Neutrophil (primary cell): ENCODE measurements at regions not wholly inside any gene's neighbourhood (a gene's known extent, or its start where the extent isn't known, plus 50 kb on each side); places are given as distances from the start of the nearest gene placed in this dataset.

Experiments used
- H3K27ac ChIP-seq: fragments of 200-600 bp; sonication (generic); 2 replicates; pipeline ENCODE4 v1.5.1; 2016; ENCODE audit warnings: mild to moderate bottlenecking, moderate library complexity
- H3K27me3 ChIP-seq: fragments of 200-600 bp; sonication (generic); 2 replicates; pipeline ENCODE4 v1.6.0; 2016; ENCODE audit warnings: mild to moderate bottlenecking
- H3K36me3 ChIP-seq: fragments of 200-600 bp; sonication (generic); 2 replicates; pipeline ENCODE4 v1.5.1; 2017
- H3K4me1 ChIP-seq, 2 experiments: fragments of 200-600 bp in 1 of 2; sonication (generic) in 1 of 2; 1 replicate in 1 of 2; 2 replicates in 1 of 2; pipeline versions ENCODE4 v1.5.1 to v1.6.1; 2013 to 2016; ENCODE audit warnings: low read depth in 1 of 2, low read length in 1 of 2, mild to moderate bottlenecking in 1 of 2, moderate library complexity in 1 of 2; ENCODE audit not compliant: control insufficient read depth in 1 of 2, insufficient read depth in 1 of 2
- H3K4me3 ChIP-seq, 2 experiments: fragments of 200-600 bp in 1 of 2; sonication (generic) in 1 of 2; 1 replicate in 1 of 2; 2 replicates in 1 of 2; pipeline ENCODE4 v1.5.1; 2013 to 2016; ENCODE audit warnings: low read depth in 1 of 2, low read length in 1 of 2, mild to moderate bottlenecking in 1 of 2, moderate library complexity in 1 of 2
- H3K9me3 ChIP-seq: fragments of 200-600 bp; sonication (generic); 2 replicates; pipeline ENCODE4 v1.5.1; 2016
- CTCF ChIP-seq: fragments of 200-600 bp; sonication (generic); IDR thresholded peaks from 2 replicates; pipeline ENCODE4 v1.5.1; 2016; ENCODE audit warnings: antibody characterized with exemption

- no peak for TF ChIP-seq CTCF
Observed at GRCh38 chr5:2135833-2136232, 253.1 kb upstream of the IRX4 start.

GRCh38 chr5:2135354-2135753, 252.6 kb upstream of the IRX4 start:
- Histone ChIP-seq H3K4me1 (no peaks in the 10 kb centered on the region), H3K4me3 (no peak overlapping the region), H3K36me3 (no peaks in the 10 kb centered on the region), H3K9me3 (no peaks in the 10 kb centered on the region), H3K27me3 (no peaks in the 10 kb centered on the region), H3K27ac (no peak overlapping the region)
- TF ChIP-seq CTCF = no peak

More at GRCh38 chr5:2135833-2136232, 253.1 kb upstream of the IRX4 start:
- H3K27me3 ChIP-seq = no peaks in the 10 kb centered on the region
- H3K36me3 ChIP-seq = no peaks in the 10 kb centered on the region
- no peaks in the 10 kb centered on the region for H3K4me1 ChIP-seq
- no peak overlapping the region for H3K27ac ChIP-seq
- no peaks in the 10 kb centered on the region for H3K9me3 ChIP-seq
- H3K4me3 ChIP-seq = no peak overlapping the region

GRCh38 chr5:2134543-2135292, 252.0 kb upstream of the IRX4 start:
- H3K27me3 ChIP-seq = peaks cover 2% of the 10 kb centered on the region
- H3K27ac ChIP-seq = no peak overlapping the region
- H3K9me3 ChIP-seq = no peaks in the 10 kb centered on the region
- TF ChIP-seq CTCF = no peak
- no peaks in the 10 kb centered on the region for H3K4me1 ChIP-seq
- no peak overlapping the region for H3K4me3 ChIP-seq
- H3K36me3 ChIP-seq = no peaks in the 10 kb centered on the region

GRCh38 chr5:2133936-2134335, 251.2 kb upstream of the IRX4 start:
- no peak for TF ChIP-seq CTCF
- Histone ChIP-seq H3K27me3 (peaks cover 4% of the 10 kb centered on the region), H3K4me3 (no peak overlapping the region), H3K4me1 (no peaks in the 10 kb centered on the region), H3K9me3 (no peaks in the 10 kb centered on the region), H3K36me3 (no peaks in the 10 kb centered on the region), H3K27ac (no peak overlapping the region)

GRCh38 chr5:2133080-2133479, 250.4 kb upstream of the IRX4 start:
- TF ChIP-seq CTCF = no peak
- H3K27ac ChIP-seq = no peak overlapping the region
- H3K9me3 ChIP-seq = no peaks in the 10 kb centered on the region
- no peak overlapping the region for H3K4me3 ChIP-seq
- H3K27me3 ChIP-seq = peaks cover 4% of the 10 kb centered on the region
- no peaks in the 10 kb centered on the region for H3K4me1 ChIP-seq
- H3K36me3 ChIP-seq = no peaks in the 10 kb centered on the region
